GM19455 (cell line): ENCODE measurements at regions not wholly inside any gene's neighbourhood (a gene's known extent, or its start where the extent isn't known, plus 50 kb on each side); places are given as distances from the start of the nearest gene placed in this dataset.

ENCODE experiments used
- ATAC-seq: cut with Tn5 transposase; IDR thresholded peaks from one replicate; pipeline ENCODE4 v1.9.1; 2021; ENCODE audit not compliant: unreplicated experiment

DNA sequence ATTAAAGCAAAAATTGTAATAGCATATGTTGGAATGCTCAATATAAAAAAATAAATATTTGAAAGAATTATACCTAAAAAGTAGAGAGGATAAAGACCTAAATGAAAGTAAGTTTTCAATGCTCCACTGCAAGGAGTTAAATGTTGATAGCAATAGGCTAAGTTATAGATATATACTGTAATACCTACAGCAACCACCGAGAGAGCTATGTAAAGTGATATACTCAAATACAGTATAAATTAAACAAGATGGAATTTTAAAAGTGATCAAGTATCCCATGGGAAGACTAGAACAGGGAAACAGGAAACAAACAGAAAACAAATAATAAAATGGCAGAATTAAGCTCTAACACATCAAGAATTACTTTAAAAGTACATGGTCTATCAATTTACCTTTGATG lies 73.9 kb downstream of the CASP3 start:
- ATAC-seq: no peak

DNA sequence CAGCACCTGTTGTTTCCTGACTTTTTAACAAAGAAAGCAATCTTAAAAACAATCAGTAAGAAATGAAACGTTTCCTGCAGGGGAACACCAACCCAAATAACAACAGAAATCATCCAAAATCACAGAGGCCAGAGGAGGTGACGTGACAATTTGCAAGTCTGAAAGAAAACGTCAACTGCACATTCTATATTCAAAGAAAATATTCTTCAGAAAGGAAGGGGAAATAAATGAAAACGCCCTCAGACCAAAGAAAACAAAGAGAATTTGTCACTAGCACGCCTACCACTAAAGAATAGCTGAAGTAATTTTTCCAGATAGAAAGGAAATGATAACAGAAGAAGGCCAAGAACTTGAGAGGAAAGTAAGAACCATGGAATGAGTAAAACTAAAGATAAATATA lies 74.4 kb downstream of the CASP3 start:
- no peak for ATAC-seq

DNA sequence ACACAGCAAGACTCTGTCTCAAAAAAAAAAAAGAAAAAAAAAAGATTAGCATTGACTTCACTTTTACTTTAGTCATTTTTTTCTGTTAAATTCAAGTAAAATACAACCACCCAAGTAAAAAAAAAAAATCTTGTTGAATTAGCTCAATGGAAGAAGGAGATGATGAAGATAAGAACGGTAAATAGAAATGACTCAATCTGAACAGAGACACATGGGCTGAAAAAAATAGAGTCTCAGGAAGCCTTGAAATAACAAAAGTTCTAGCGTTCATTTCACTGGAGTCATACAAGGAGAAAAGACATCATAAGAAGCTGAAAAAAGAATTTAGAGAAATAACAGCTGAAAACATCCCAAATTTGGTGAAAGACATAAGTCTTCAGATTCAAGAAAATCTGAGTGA lies 75.5 kb downstream of the CASP3 start:
- no peak for ATAC-seq

DNA sequence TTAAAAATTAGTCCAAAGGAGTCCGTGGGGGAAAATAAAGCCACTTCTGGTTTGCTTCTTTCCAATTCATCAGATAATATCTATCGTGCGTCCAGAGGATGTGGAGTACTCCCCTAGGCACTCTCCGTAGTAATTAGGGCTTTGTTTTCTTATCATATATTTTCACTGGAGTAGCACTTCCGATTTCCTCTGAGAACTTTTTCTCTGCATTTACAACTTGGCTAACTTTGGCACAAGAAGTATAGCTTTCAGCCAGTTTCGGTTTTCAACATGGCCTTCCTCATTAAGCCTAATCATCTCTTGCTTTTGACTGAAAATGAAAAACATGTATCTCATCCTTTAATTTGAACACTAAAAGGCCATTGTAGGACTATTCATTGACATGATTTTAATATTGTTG lies 80.5 kb downstream of the CASP3 start:
- no peak for ATAC-seq

DNA sequence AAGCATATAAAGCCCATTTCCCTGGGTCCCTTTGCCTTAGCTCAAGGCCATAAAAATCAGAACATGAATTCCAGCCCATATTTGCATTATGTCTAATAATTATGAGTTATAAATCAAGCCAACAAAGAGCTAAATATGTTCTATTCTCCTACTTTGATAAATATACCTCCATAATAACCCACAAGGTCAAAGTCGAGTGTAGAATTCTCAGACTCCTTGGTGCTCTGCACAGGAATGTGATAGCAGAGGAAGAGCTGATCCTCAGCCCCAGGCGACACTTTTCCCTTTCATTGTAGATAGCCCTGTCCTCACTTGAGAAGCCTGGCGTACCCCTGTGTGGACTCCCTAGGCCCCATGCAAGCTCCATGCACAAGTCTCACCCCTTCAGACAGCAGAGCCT lies 85.6 kb downstream of the CASP3 start:
- ATAC-seq: no peak

DNA sequence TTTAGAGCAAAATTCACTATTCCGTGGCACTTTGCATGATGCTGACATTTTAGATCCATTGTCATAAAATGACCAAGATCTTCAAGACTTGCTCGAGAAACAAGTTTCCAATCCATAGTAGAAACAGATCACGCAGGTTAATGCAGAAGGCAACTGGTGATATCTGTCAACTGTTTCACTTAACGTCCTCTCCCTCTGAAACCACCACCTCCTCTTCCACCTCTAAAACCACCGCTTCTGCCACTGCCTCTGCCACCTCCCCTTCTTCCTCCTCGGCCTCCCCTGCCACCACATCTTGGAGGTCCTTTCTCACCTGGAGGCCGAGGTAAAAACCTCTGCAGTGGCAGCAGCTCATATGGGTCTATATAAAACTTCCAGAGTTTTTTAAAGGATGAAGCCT lies 84.6 kb upstream of the IRF2 start:
- ATAC-seq: no peak

DNA sequence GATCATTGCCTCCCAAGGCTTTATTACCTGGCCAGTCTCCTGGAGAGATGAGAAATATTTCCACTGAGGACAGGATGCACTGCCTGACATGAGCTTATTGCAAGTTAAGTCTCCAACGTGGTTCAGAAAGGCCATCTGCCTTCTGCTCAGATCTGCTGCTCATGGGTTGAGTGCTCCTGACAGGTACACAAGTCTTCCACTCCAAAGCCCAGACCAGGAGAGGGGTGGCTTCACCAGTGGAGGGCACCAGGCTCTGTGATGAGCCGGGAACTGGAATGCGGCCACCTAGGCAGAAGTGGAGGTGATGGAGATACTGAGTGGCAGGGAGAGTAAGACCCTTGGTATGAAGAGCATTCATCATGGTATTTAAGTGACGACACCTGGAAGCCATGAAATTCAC lies 79.5 kb upstream of the IRF2 start:
- ATAC-seq: no peak

DNA sequence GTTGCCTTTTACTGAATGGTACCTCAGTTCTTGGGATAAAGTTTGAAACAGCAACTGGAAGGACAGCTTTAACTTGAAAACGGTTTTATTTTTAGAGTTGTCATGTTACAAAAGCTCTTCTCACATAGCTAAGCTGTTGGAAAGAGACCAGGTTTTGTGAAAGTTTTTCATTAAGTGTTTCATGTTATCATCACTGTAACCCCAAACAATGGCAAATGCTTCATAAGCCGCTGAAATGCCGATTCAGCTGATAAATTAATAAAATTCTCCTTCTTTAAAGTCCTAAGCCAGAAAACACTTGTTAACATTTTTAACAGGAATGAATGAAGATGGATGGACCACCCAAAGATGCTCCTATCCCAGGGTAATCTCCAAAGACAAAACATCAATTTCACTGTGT lies 76.1 kb upstream of the IRF2 start:
- no peak for ATAC-seq

DNA sequence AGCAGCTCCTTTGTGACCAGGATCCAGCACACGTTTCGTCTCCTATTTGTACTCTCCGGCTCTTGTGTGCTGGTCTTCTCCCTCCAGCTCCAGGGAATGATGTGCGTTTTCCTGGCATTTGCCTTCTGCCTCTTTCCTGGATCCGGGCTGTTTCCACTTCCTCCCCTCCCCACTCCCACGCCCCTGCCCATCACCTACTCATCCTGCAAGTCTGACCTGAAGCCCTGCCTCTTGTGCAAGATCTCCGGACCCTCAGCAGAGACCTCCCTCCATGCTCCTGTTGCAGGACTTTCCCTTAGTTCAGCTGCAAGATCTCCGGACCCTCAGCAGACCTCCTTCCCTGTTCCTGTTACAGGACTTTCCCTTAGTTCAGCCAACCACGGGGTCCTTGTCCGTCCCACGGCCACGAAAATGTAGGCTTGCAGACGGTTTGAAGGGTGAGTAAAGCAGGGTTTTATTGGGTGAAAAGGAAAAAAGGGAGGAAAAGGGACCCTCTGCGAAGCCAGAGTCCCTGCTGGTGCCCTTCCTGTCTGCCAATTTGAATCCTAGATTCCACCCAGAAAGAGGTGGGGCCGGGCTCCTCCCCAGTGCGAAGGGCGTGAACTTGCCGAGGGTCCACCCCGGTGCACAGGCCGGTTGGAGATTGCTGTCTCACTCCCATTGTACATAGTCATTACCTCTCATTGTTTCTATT lies 74.4 kb upstream of the IRF2 start:
- no peak for ATAC-seq

DNA sequence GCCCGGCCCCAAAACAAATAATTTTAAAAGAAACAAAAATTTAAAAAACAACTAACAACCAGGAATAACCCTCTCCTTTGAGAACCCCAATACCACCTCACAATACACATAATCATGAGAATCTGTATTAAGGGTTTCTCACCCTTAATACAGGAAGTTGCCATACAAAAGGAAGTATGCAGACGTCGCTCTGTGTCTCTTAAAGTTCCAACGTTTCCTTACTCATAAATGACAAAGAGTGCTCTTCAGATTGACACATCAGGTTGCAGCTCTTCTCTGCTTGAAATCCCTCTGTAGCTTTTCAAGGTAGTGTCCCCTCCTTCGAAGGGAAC lies 73.9 kb upstream of the IRF2 start:
- no peak for ATAC-seq

DNA sequence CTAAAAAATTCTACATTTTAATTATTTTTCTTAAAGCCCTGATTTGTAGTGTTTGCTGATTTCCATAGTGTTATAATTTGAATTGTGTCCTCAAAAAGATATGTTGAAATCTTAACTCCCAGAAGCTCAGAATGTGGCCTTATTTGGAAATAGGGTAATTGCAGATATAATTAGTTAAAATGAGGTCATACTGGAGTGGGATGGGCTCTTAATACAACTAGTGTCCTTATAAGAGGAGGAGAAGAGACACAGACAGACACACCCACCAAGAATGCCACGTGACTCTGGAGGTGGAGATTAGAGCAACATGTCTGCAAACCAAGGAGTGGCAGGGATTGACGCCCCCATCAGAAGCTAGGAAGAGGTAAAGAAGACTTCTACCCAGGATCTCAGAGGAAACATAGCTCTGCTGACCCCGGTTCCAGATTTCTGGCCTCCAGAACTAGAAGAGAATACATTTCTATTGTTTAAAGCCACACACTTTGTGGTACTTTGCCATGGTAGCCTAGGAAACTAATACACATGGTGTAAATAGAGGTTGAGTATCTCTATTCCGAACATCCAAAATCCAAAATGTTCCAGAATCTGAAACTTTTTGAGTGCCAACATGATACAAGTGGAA lies 70.5 kb upstream of the IRF2 start:
- no peak for ATAC-seq

DNA sequence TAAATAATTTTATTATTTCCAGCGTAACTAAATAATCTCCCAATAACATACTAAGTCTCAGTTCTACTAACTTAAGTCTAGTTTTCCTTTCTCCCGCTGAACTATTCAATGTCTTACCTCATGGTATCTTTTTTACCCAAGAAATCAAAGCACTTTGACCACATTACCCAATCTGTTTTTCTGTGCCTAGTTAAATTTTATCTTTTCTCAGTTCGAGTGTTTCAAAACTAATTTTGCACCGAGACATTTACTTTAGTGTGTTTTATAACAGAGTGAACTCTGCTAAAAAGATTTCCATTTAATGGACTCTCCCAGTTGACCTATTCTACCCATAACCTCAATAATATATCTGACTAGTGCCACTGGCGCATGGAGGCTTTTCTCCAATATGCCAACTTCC lies 67.6 kb upstream of the IRF2 start:
- ATAC-seq: no peak

DNA sequence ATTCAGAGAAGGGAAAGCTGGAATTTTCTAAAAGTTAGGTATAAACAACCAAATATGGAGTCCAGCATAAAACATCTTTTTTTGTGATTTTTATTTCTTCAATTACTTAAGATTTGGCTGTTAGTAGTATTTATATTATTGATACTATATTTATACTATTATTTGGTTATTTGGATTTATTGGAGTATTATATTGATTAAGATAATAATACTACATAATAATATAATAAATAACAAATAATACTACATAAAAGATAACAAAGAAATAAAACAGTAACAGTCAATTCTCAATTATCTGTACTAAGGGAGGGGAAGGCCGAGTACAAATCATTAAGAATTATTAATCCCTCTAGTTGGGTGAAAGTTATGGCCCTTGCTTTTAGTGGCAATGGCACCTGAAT lies 66.0 kb upstream of the IRF2 start:
- no peak for ATAC-seq

DNA sequence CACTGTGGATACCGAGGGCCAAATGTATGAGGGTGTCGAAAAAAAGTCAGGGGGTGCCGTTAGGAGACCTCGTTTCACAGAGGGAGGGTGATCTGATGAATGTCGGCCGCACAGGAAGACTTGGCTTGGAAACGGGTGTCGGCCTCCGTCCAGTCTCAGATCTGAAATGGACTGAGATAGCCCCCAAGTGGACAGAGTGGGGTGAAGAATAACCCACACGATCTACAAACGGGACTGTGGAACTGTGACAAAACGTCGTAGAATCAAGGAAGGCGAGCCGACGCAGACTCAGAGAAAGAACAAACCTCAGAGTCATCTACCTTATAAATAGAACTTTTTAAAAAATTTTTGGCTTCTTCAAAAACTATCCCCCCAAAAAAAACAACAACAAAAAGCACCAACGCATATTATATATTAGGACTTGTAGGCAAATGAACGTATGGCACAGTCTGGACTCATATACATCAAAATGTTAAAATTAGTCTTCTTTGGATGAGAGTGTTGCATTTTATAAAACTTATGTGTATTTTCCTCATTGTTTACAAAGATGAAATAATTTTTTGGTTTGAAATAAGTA lies 63.8 kb upstream of the IRF2 start:
- peak; percentile 32 for ATAC-seq

DNA sequence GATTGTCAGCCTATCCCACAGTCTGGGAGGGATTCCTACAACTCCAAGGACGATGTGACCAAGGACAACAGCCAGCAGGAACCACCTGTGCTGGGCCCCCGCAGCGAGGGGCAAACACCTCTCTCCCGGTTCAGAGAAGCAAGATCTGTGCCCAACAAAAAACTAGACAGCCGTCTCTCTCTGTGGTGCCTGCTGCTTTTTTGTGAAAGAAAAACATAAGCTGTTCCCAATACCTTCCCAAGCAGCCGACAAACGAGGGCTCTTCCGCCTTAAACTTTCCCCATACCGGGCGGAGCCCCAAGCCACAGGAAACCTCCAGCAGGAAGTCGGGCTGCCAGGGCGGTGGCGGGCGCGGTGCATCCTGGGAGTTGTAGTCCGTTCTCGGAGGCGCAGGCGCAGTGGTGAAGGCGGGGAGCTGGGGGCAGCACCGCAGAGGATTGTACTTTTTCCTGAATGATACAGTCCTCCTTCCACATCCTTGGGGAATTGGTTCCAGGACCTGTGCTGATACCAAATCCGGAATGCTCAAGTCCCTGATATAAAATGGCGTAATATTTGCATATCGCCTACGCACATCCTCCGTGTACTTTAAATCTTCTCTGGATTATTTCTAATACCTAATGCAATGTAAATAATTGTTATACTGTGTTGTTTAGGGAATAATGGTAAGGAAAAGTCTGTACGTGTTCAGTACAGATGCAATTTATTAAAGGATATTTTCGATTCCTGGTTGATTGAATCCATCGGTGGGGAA lies 63.1 kb upstream of the IRF2 start:
- ATAC-seq: peak; percentile 59

DNA sequence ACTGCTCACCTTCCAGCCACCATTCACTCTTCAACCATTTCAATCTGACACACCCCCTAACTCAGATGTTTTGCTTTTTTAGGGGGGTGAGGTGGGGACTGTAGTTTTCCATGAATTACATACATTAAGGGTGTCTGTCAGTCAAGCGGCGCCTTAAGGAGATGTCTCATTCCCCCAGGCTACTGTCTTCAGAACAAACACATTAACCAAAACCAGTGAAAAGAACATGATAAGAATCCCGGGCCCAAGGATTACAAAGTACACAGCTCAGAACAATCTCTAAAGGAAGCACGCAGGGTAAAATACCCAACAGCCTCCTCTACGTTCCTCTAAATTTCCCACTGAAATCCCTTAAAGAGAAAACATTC lies 62.5 kb upstream of the IRF2 start:
- no peak for ATAC-seq

DNA sequence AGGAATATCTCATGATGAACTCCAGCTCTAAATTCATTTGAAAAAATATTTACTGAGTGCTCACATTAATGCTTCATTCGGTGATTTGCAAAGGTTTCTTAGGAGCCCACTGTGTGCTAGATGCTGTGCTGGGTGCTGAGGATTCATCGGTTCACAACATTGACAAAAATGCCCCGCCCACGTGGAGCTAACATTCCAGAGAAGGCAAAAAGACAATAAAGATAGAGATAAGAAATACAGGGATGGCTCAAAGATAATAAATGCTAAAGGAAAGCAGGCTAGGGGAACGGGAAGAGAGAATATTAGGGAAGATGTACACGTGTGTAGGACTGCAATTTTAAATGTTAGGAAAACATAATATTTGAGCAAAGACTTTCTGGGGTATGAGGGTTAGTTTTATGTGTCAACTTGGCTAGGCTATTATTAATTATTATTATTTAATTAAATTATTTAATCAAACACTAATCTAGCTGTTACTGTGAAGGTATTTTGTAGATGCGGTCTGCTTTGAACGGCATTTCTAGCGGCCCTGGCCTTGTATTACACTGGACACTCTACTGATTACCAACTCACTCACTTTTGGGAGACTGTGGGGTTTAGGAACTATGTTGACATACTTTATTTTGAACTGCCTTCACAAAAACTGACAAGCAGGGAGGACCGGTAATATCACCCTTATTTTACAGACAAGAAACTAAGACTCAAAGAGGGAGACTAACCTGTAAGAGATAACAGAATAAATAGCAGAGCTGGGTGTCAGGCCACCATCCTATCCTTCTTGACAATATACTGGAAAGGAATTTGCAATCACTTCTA lies 61.9 kb upstream of the IRF2 start:
- no peak for ATAC-seq

DNA sequence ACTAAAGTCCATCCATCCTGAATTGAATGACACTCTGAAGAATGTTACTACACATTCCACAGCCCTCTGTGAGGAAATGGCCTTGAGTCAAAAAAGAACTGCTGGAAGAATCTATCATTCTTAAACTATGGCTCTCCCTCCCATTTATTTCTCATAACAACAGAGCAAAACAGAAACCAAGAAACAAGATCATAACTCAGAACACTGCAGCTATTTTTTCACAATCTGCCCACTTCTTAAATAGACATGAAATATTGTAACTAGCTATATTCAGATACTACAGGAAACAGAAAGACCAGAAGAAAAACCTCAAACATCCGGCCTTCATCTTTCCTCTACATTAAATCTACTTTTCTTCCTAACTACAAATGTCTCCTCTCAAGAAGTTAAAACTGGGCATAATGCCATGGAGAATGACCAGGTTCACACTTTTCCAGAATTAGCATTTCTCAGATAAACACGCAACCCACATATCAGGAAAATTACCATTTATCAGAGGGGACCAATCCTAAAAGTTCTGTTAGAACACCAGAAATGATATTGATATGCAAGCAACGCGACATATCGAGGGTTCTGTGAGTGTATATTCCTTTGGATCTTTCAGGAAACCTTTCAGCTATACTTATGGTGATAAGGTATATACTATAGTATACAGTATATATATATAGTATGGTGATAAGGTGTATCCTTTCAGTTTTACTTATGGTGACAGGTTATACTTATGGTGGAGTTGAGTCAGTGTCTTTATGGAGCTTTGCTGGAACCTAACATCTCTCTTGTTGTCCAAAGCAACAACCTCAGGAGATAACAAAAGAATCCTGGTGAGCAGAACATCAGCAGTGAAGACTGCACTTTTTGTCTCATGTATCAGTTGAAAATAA lies 60.4 kb upstream of the IRF2 start:
- peak; percentile 62 for ATAC-seq

DNA sequence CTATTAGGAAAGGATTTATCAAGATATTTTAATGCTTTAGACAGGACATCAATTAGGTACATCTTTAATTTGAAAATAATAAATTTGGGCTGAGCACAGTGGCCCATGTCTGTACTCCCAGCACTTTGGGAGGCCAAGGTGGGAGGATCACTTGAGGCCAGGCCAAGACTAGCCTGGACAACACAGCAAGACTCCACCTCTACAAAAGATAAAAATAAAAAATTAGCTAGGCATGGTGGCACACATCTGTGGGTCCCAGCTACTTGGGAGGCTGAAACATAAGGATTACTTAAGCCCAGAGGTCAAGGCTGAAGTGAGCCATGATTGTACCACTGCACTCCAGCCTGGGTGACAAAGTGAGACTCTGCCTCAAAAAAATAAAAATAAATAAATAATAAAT lies 59.6 kb upstream of the IRF2 start:
- ATAC-seq: no peak

DNA sequence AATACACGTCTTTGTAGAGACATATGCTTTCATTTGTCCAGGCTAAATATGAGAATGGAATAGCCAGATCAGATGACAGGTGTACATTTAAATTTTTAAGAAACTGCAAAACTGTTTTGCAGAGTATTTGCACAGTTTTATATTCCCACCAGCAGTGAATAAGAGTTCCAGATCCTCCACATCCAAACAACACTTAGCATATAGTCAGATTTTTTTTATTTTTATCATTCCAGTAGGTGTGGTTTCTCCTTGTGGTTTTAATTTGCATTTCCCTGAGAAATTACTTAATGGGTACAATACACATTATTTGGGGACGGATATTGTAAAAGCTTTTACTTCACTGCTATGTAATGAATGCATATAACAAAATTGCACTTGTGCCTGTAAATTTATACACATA lies 56.7 kb upstream of the IRF2 start:
- no peak for ATAC-seq

DNA sequence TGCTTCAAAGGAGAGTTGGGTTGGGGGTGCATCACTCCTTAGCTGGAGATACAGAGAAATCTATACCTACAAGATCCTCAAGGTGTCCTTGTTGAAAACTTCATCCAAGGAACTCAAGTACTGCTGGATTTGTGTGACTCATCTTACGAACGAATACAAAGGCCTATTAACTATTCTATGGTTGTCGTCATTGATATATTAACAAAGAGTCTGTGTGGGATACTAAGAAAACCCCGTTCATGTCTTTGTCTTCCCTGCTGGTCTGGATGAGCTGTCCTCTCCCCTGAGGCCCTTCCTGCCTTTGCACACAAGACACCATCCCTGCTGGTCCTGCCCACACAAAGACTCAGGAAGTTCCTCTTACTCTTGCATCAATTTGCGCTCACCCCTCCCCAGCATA lies 54.9 kb upstream of the IRF2 start:
- ATAC-seq: no peak
